Coronary artery (tissue), 2 donors: ENCODE measurements at regions not wholly inside any gene's neighbourhood (a gene's known extent, or its start where the extent isn't known, plus 50 kb on each side); places are given as distances from the start of the nearest gene placed in this dataset.

Source experiments
- DNase-seq: peaks from one replicate; pipeline ENCODE4 v3.0.0-alpha.2; 2017; ENCODE audit warnings: low spot score
- H3K27ac ChIP-seq, 2 donors: fragments of 200-600 bp; sonication (generic); one replicate each; pipeline ENCODE4 v1.5.1; 2016 to 2019
- H3K4me3 ChIP-seq: fragments of 200-600 bp; sonication (generic); 2 replicates; pipeline ENCODE4 v1.5.1; 2016; ENCODE audit warnings: mild to moderate bottlenecking, moderate library complexity
- TF ChIP-seq, protein P1 (sequence below): fragments of 200-600 bp; sonication (generic); IDR thresholded peaks from one replicate; pipeline ENCODE4 v1.5.1; 2019; ENCODE audit warnings: antibody characterized with exemption

DNA sequence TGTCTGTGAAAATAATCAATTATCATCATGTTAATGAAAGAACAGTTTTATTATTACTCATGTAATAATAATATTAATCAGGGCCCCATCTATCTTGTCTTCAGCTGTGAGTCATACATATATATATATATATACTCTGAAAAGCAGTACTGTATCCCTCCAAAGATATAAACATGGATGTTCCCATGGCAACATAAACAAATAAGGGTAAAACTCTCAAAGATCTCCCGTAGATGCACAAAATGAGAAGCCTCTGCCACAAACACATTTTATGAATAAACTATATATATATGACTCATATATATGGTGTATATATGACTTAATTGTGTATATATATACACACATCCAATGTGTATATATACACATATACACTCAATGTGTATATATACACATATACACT lies 163.8 kb upstream of the ARHGEF26 start:
- no peak for DNase-seq
- H3K27ac ChIP-seq: no peak overlapping the region
- TF ChIP-seq, protein P1, sequence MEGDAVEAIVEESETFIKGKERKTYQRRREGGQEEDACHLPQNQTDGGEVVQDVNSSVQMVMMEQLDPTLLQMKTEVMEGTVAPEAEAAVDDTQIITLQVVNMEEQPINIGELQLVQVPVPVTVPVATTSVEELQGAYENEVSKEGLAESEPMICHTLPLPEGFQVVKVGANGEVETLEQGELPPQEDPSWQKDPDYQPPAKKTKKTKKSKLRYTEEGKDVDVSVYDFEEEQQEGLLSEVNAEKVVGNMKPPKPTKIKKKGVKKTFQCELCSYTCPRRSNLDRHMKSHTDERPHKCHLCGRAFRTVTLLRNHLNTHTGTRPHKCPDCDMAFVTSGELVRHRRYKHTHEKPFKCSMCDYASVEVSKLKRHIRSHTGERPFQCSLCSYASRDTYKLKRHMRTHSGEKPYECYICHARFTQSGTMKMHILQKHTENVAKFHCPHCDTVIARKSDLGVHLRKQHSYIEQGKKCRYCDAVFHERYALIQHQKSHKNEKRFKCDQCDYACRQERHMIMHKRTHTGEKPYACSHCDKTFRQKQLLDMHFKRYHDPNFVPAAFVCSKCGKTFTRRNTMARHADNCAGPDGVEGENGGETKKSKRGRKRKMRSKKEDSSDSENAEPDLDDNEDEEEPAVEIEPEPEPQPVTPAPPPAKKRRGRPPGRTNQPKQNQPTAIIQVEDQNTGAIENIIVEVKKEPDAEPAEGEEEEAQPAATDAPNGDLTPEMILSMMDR: no peak
- H3K4me3 ChIP-seq: no peak overlapping the region

GRCh38 chr3:153958635-153959595 lies 162.3 kb upstream of the ARHGEF26 start:
- TF ChIP-seq, protein P1: no peak
- no peak overlapping the region for H3K27ac ChIP-seq
- H3K4me3 ChIP-seq: no peak overlapping the region
- no peak for DNase-seq

- no peak for DNase-seq
- no peak overlapping the region for H3K4me3 ChIP-seq
- no peak overlapping the region for H3K27ac ChIP-seq
- TF ChIP-seq, protein P1: no peak
Observed at GRCh38 chr3:153960458-153961074, 160.6 kb upstream of the ARHGEF26 start.

- Histone ChIP-seq H3K27ac (no peak overlapping the region), H3K4me3 (no peak overlapping the region)
- DNase-seq: no peak
- TF ChIP-seq, protein P1: no peak
Observed at GRCh38 chr3:153961494-153961893, 159.7 kb upstream of the ARHGEF26 start.

- no peak for DNase-seq
- no peak overlapping the region for H3K27ac ChIP-seq
- H3K4me3 ChIP-seq: no peak overlapping the region
- TF ChIP-seq, protein P1: no peak
Observed at GRCh38 chr3:153963012-153963411, 158.2 kb upstream of the ARHGEF26 start.

- no peak overlapping the region for H3K4me3 ChIP-seq
- DNase-seq: no peak
- TF ChIP-seq, protein P1: no peak
- no peak overlapping the region for H3K27ac ChIP-seq
Observed at GRCh38 chr3:153967260-153967659, 153.9 kb upstream of the ARHGEF26 start.
